ENCODE measurements at regions not wholly inside any gene's neighbourhood (a gene's known extent, or its start where the extent isn't known, plus 50 kb on each side); places are given as distances from the start of the nearest gene placed in this dataset.

DNA sequence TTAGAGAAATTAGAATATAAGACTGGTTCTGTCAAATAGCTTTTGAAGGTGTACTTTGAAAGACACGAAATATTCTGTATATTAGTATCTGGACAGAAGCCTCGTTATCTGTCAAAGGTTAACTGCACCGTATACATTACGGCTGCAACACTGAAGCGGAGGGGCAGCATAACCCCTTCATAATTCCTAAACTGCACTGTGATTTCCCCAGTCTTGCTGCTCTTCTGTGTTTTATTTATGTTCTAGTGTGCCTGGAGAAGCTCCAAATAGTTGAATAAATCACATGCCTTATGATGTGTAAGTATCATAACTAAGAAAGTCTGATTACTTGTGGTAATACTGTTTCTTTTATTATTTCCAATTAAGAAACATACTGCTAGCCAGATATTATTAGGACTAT lies 285.7 kb upstream of the ROBO2 start:
- TF ChIP-seq, protein P1, sequence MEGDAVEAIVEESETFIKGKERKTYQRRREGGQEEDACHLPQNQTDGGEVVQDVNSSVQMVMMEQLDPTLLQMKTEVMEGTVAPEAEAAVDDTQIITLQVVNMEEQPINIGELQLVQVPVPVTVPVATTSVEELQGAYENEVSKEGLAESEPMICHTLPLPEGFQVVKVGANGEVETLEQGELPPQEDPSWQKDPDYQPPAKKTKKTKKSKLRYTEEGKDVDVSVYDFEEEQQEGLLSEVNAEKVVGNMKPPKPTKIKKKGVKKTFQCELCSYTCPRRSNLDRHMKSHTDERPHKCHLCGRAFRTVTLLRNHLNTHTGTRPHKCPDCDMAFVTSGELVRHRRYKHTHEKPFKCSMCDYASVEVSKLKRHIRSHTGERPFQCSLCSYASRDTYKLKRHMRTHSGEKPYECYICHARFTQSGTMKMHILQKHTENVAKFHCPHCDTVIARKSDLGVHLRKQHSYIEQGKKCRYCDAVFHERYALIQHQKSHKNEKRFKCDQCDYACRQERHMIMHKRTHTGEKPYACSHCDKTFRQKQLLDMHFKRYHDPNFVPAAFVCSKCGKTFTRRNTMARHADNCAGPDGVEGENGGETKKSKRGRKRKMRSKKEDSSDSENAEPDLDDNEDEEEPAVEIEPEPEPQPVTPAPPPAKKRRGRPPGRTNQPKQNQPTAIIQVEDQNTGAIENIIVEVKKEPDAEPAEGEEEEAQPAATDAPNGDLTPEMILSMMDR (IDR thresholded peaks at IDR 0.05) = no peak

DNA sequence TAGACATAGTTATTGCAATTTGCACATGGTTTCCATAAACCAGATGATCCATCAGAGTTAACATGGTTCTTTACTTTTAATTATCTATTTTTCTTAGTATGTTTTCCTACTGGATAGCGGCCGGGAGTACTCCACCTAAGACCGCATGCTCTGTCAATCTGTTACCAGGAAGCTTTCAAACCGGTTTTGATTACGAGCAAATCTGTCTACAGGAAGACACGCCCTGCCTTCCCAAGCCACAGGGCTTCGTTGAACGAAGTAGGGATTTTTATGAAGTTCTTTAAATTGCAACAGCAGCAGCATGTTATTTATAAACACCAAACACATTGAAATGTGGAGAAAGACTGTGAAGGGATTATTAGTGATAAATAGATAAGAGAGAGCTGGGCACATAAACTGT lies 283.3 kb upstream of the ROBO2 start:
- TF ChIP-seq, protein P1 (IDR thresholded peaks at IDR 0.05) = no peak

DNA sequence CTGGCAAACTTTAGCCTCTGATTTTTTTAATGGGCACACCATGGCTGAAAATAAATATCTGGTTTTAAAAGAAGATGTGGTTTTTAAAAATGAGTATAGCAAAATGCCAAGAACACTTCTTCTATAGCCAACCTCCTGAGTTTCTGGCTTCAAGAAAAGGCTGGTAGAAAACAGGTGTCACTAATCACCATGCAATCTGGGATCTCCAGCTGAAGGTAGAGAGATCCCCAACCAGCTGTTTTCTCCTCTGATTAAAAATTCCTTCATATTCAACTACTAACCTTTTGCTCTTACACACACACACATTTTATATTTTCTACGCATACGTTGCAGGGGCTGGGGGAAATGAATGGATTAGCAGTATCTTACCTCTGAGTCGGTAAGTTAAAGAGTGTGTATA lies 279.6 kb upstream of the ROBO2 start:
- TF ChIP-seq, protein P1 (IDR thresholded peaks at IDR 0.05) = no peak

DNA sequence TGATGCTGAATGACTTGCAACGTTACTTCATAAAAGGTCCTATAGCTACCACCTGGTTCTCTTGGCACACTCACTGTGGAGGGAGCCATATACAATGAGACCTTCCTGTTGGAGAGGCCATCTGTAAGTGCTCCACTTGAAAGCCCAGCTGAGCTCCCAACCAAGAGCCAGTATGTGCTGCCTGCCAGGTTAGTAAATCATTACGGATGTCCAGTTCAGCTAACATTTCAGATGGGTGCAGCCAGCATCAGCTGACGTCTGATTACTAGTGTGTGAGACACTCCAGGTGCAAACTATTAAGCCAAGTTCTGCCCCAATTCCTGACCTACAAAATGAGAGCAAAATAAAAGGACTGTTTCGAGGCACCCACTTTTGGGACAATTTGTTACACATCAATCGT lies 274.4 kb upstream of the ROBO2 start:
- TF ChIP-seq, protein P1 (IDR thresholded peaks at IDR 0.05) = no peak

DNA sequence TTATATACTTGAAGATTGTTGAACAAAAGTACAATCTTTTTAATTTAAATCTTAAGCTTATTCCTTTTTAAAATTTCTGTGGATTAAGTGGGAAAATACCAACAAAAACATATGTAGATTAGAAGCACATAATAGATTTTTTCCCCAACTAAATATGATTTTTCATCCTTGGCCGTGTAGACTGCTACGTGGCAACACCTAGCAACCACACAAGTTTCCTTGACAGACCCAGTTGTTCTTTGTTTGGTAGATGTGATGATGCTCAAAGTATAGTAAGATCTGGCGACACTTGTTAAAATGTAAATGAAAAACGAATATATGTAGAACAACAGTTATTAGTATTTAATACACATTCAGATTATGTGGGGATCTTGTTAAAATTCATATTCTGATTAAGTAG lies 271.0 kb upstream of the ROBO2 start:
- TF ChIP-seq, protein P1 (IDR thresholded peaks at IDR 0.05) = no peak

DNA sequence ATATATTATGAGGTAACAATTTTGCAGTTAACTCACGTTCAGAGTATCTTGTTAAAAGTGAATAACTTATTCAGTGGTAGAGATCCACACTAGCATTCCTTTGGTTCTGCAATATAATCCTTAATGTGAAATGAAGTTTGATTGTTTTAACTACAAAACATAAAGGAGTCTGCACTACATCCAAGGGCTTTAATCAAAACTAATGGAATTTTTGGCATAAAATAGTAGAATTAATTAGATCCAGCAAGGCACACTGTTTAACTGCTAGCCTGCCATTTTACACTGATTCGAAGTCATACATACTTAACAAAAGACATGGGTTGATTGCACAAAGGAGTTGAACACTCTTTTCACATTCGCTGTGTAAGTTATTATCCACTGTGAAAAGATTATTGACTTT lies 263.0 kb upstream of the ROBO2 start:
- TF ChIP-seq, protein P1 (IDR thresholded peaks at IDR 0.05) = no peak

DNA sequence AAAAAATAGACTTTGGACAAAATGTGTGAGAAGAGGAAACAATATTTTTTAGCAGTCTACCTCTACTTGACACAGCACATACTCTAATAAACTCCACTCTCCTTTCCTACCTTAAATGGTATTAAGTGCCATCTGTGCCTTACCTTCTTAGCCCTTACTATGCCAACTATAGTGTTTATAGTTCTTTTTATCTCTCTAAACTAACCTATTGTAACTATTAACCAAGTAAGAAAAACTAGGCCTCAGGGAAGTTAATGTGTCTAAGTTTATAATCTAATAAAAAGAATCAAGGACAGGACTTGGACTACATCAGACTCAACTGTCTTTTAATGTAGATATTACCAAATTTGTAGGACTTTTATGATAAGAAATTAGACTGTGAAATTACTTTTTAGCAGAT lies 251.7 kb upstream of the ROBO2 start:
- TF ChIP-seq, protein P1 (IDR thresholded peaks at IDR 0.05) = no peak

DNA sequence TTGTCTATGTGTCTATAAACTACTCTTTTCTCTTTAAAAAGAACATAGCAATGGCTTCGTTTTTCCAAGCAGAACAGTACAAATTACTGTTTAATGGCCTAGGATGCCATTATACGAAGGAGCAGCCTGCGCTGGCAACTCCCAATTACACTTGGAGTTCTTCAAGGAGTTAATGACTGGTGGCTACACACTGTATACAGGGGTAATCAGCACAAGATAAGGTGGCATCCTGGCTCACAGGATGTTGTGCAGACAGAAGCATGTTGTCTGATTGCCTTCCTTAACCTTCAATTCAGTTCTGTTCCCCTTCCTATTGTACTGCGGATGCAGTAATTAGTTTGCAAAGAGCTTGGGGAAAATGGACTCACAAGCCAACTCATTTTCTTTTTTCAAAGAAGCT lies 250.7 kb upstream of the ROBO2 start:
- TF ChIP-seq, protein P1 (IDR thresholded peaks at IDR 0.05) = no peak

Data from LNCAP (cell line).